ENCODE measurements at regions not wholly inside any gene's neighbourhood (a gene's known extent, or its start where the extent isn't known, plus 50 kb on each side); places are given as distances from the start of the nearest gene placed in this dataset.

- H3K9ac ChIP-seq (ENCODE audit: low read length), result no peak overlapping the region
- WGBS (ENCODE audit: extremely low coverage, insufficient coverage, low lambda C conversion rate), result no CpG with 5 or more reads among the region's 6 CpGs
Measured at GRCh38 chr1:38746402-38746935, 113.1 kb downstream of the RRAGC start.

GRCh38 chr1:38745476-38746401, 113.8 kb downstream of the RRAGC start:
- no CpG with 5 or more reads among the region's 9 CpGs for WGBS (ENCODE audit: extremely low coverage, insufficient coverage, low lambda C conversion rate)
- H4K5ac ChIP-seq (ENCODE audit: low read length), result no peak overlapping the region

More at GRCh38 chr1:38746402-38746935, 113.1 kb downstream of the RRAGC start:
- Histone ChIP-seq H3K4me2 (ENCODE audit: low read length) (no peak overlapping the region), H2BK15ac (replicated peaks; ENCODE audit: low read depth) (no peak overlapping the region), H4K8ac (ENCODE audit: low read depth, low read length) (no peak overlapping the region), H3K27ac (ENCODE audit: low read depth, low read length) (no peak overlapping the region), H3K27me3 (ENCODE audit: insufficient read depth, low read length, poor library complexity) (no peaks in the 10 kb centered on the region), H3K4ac (ENCODE audit: low read depth, low read length) (no peak overlapping the region), H3K79me1 (ENCODE audit: low read length) (no peaks in the 10 kb centered on the region), H2BK120ac (ENCODE audit: low read depth, low read length) (no peak overlapping the region), H2AK5ac (ENCODE audit: low read length) (no peak overlapping the region), H3K36me3 (ENCODE audit: control insufficient read depth, insufficient read depth, low read length) (no peaks in the 10 kb centered on the region), H3K4me1 (ENCODE audit: control insufficient read depth, low read depth, low read length) (no peaks in the 10 kb centered on the region), H4K5ac (ENCODE audit: low read length) (no peak overlapping the region), H3K4me3 (ENCODE audit: low read length) (no peak overlapping the region), H3K23ac (ENCODE audit: low read length) (no peak overlapping the region), H3K79me2 (ENCODE audit: control insufficient read depth, insufficient read depth, low read length) (no peaks in the 10 kb centered on the region), H3K56ac (ENCODE audit: low read length) (no peak overlapping the region), H3K18ac (ENCODE audit: low read length) (no peak overlapping the region), H2BK5ac (ENCODE audit: low read length) (no peak overlapping the region)
- DNase-seq, result no peak

GRCh38 chr1:38744452-38745350, 114.9 kb downstream of the RRAGC start:
- no peaks in the 10 kb centered on the region for H3K27me3 ChIP-seq (ENCODE audit: insufficient read depth, low read length, poor library complexity)
- H3K36me3 ChIP-seq (ENCODE audit: control insufficient read depth, insufficient read depth, low read length), result no peaks in the 10 kb centered on the region
- H4K5ac ChIP-seq (ENCODE audit: low read length), result no peak overlapping the region
- H3K4me1 ChIP-seq (ENCODE audit: control insufficient read depth, low read depth, low read length), result peaks cover 4% of the 10 kb centered on the region
- no peak overlapping the region for H3K27ac ChIP-seq (ENCODE audit: low read depth, low read length)
- DNase-seq, result no peak
- no peak overlapping the region for H2BK15ac ChIP-seq (replicated peaks; ENCODE audit: low read depth)
- H3K4ac ChIP-seq (ENCODE audit: low read depth, low read length), result no peak overlapping the region
- H4K8ac ChIP-seq (ENCODE audit: low read depth, low read length), result no peak overlapping the region
- no peak overlapping the region for H2AK5ac ChIP-seq (ENCODE audit: low read length)
- no peak overlapping the region for H3K4me2 ChIP-seq (ENCODE audit: low read length)
- no peak overlapping the region for H3K56ac ChIP-seq (ENCODE audit: low read length)
- H2BK5ac ChIP-seq (ENCODE audit: low read length), result no peak overlapping the region
- H3K79me2 ChIP-seq (ENCODE audit: control insufficient read depth, insufficient read depth, low read length), result no peaks in the 10 kb centered on the region
- H3K9ac ChIP-seq (ENCODE audit: low read length), result no peak overlapping the region
- WGBS (ENCODE audit: extremely low coverage, insufficient coverage, low lambda C conversion rate), result no CpG with 5 or more reads among the region's 10 CpGs
- H3K4me3 ChIP-seq (ENCODE audit: low read length), result no peak overlapping the region
- H3K79me1 ChIP-seq (ENCODE audit: low read length), result no peaks in the 10 kb centered on the region
- H2BK120ac ChIP-seq (ENCODE audit: low read depth, low read length), result no peak overlapping the region
- H3K23ac ChIP-seq (ENCODE audit: low read length), result no peak overlapping the region
- no peak overlapping the region for H3K18ac ChIP-seq (ENCODE audit: low read length)

More at GRCh38 chr1:38745476-38746401, 113.8 kb downstream of the RRAGC start:
- no peak overlapping the region for H2BK120ac ChIP-seq (ENCODE audit: low read depth, low read length)
- no peak for DNase-seq
- no peak overlapping the region for H3K27ac ChIP-seq (ENCODE audit: low read depth, low read length)
- H4K8ac ChIP-seq (ENCODE audit: low read depth, low read length), result no peak overlapping the region
- no peaks in the 10 kb centered on the region for H3K36me3 ChIP-seq (ENCODE audit: control insufficient read depth, insufficient read depth, low read length)
- no peak overlapping the region for H3K4me2 ChIP-seq (ENCODE audit: low read length)
- no peak overlapping the region for H3K4me3 ChIP-seq (ENCODE audit: low read length)
- no peak overlapping the region for H2BK5ac ChIP-seq (ENCODE audit: low read length)
- no peaks in the 10 kb centered on the region for H3K27me3 ChIP-seq (ENCODE audit: insufficient read depth, low read length, poor library complexity)
- H3K18ac ChIP-seq (ENCODE audit: low read length), result no peak overlapping the region
- H3K56ac ChIP-seq (ENCODE audit: low read length), result no peak overlapping the region
- H2BK15ac ChIP-seq (replicated peaks; ENCODE audit: low read depth), result no peak overlapping the region
- no peaks in the 10 kb centered on the region for H3K79me2 ChIP-seq (ENCODE audit: control insufficient read depth, insufficient read depth, low read length)
- no peak overlapping the region for H3K23ac ChIP-seq (ENCODE audit: low read length)
- no peak overlapping the region for H3K4ac ChIP-seq (ENCODE audit: low read depth, low read length)
- no peaks in the 10 kb centered on the region for H3K79me1 ChIP-seq (ENCODE audit: low read length)
- H2AK5ac ChIP-seq (ENCODE audit: low read length), result no peak overlapping the region
- no peak overlapping the region for H3K9ac ChIP-seq (ENCODE audit: low read length)
- peaks cover 2% of the 10 kb centered on the region for H3K4me1 ChIP-seq (ENCODE audit: control insufficient read depth, low read depth, low read length)

- Histone ChIP-seq H4K5ac (ENCODE audit: low read length) (no peak overlapping the region), H2BK120ac (ENCODE audit: low read depth, low read length) (no peak overlapping the region), H2BK15ac (replicated peaks; ENCODE audit: low read depth) (no peak overlapping the region), H3K56ac (ENCODE audit: low read length) (no peak overlapping the region), H3K4me3 (ENCODE audit: low read length) (no peak overlapping the region), H3K79me1 (ENCODE audit: low read length) (no peaks in the 10 kb centered on the region), H3K4me2 (ENCODE audit: low read length) (no peak overlapping the region), H2BK5ac (ENCODE audit: low read length) (no peak overlapping the region), H4K8ac (ENCODE audit: low read depth, low read length) (no peak overlapping the region), H3K9ac (ENCODE audit: low read length) (no peak overlapping the region), H3K4ac (ENCODE audit: low read depth, low read length) (no peak overlapping the region), H3K27me3 (ENCODE audit: insufficient read depth, low read length, poor library complexity) (no peaks in the 10 kb centered on the region), H3K27ac (ENCODE audit: low read depth, low read length) (no peak overlapping the region), H3K18ac (ENCODE audit: low read length) (no peak overlapping the region), H3K23ac (ENCODE audit: low read length) (no peak overlapping the region), H2AK5ac (ENCODE audit: low read length) (no peak overlapping the region), H3K4me1 (ENCODE audit: control insufficient read depth, low read depth, low read length) (peaks cover 4% of the 10 kb centered on the region), H3K36me3 (ENCODE audit: control insufficient read depth, insufficient read depth, low read length) (no peaks in the 10 kb centered on the region), H3K79me2 (ENCODE audit: control insufficient read depth, insufficient read depth, low read length) (no peaks in the 10 kb centered on the region)
- DNase-seq, result no peak
- no CpG with 5 or more reads among the region's 1 CpG for WGBS (ENCODE audit: extremely low coverage, insufficient coverage, low lambda C conversion rate)
Measured at GRCh38 chr1:38743184-38743583, 116.4 kb downstream of the RRAGC start.

- no peak overlapping the region for H2BK5ac ChIP-seq (ENCODE audit: low read length)
- peak; percentile 98 for DNase-seq
- WGBS (ENCODE audit: extremely low coverage, insufficient coverage, low lambda C conversion rate), result no CpG with 5 or more reads among the region's 9 CpGs
- no peak overlapping the region for H2BK15ac ChIP-seq (replicated peaks; ENCODE audit: low read depth)
- no peak overlapping the region for H3K18ac ChIP-seq (ENCODE audit: low read length)
- H2AK5ac ChIP-seq (ENCODE audit: low read length), result no peak overlapping the region
- H4K5ac ChIP-seq (ENCODE audit: low read length), result no peak overlapping the region
- H3K23ac ChIP-seq (ENCODE audit: low read length), result no peak overlapping the region
- H3K27me3 ChIP-seq (ENCODE audit: insufficient read depth, low read length, poor library complexity), result no peaks in the 10 kb centered on the region
- peak overlapping the region; percentile 11 for H3K27ac ChIP-seq (ENCODE audit: low read depth, low read length)
- H3K56ac ChIP-seq (ENCODE audit: low read length), result peak overlapping the region; percentile 62
- H2BK120ac ChIP-seq (ENCODE audit: low read depth, low read length), result no peak overlapping the region
- H3K79me1 ChIP-seq (ENCODE audit: low read length), result no peaks in the 10 kb centered on the region
- H3K36me3 ChIP-seq (ENCODE audit: control insufficient read depth, insufficient read depth, low read length), result no peaks in the 10 kb centered on the region
- H4K8ac ChIP-seq (ENCODE audit: low read depth, low read length), result no peak overlapping the region
- peaks cover 4% of the 10 kb centered on the region for H3K4me1 ChIP-seq (ENCODE audit: control insufficient read depth, low read depth, low read length)
- no peak overlapping the region for H3K4ac ChIP-seq (ENCODE audit: low read depth, low read length)
- no peak overlapping the region for H3K9ac ChIP-seq (ENCODE audit: low read length)
- H3K79me2 ChIP-seq (ENCODE audit: control insufficient read depth, insufficient read depth, low read length), result no peaks in the 10 kb centered on the region
- H3K4me2 ChIP-seq (ENCODE audit: low read length), result no peak overlapping the region
- no peak overlapping the region for H3K4me3 ChIP-seq (ENCODE audit: low read length)
Measured at GRCh38 chr1:38741341-38741740, 118.2 kb downstream of the RRAGC start.
